HG02798 (cell line): ENCODE measurements at regions not wholly inside any gene's neighbourhood (a gene's known extent, or its start where the extent isn't known, plus 50 kb on each side); places are given as distances from the start of the nearest gene placed in this dataset.

Experiments used
- ATAC-seq: cut with Tn5 transposase; IDR thresholded peaks from one replicate; pipeline ENCODE4 v1.9.1; 2021; ENCODE audit warnings: mild to moderate bottlenecking; ENCODE audit not compliant: unreplicated experiment, poor library complexity

DNA sequence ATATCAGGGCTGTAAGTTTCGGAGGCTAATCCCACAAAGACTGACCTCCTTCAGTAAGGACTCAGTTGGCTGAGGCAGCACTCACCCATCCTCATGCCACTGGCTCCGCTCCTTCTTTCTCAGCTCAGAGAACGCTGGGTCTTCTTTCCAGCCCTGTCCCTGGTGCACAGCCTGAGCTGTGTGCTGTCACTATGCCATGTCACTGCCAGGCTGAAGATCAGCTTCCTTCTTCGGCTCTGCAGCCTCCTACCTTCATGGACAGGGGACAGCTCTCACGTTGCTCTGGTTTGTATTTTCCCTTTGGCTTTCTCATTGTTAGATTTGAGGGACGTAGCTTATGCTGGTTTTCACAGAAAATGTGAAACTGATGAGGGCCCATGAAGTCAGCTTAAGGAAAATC is 437.3 kb downstream of the GLRX3 start:
- no peak for ATAC-seq

DNA sequence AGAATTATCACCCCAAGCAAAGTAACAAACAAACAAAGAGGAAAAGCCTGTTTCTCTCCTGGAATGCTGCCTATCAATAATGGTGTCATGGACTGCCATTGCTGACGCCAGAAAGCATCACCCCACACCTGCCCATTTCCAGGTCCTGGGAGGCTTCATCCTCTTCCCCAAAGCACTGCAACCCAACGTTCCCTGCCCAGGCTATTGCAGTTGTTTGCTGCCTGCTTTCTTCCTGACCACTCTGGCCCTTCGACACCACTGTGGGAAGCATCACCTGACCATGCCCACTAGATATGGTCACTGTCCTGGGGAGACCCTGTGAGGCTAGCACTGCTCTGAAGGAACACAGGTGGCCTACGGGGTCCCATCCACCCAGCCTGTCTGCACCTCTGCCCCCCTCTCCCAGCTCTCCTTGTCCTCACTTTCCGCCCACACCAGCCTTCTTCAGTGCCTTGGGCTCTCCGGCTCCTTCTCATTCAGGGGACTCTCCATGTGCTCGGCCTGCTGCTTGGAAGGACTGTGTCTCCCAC is 439.6 kb downstream of the GLRX3 start:
- no peak for ATAC-seq

DNA sequence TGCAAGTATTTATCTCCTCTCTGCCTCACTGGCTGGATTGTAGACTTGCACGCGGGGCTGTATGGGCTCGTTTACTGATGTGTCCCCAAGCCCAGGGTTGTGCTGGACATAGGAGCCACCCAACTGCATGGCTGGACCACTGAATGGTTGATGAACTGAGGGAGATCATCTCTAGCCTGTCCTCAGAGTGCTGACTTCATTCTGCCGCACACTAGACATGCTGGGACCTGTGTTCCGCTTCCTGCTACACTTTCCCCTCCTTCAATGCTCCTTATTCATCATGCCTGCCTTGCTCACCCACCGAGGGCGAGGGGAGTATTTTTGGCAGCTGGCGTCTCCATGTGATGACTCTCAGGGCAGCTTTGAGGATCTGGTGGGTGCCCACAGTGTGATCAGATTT is 440.2 kb downstream of the GLRX3 start:
- no peak for ATAC-seq

DNA sequence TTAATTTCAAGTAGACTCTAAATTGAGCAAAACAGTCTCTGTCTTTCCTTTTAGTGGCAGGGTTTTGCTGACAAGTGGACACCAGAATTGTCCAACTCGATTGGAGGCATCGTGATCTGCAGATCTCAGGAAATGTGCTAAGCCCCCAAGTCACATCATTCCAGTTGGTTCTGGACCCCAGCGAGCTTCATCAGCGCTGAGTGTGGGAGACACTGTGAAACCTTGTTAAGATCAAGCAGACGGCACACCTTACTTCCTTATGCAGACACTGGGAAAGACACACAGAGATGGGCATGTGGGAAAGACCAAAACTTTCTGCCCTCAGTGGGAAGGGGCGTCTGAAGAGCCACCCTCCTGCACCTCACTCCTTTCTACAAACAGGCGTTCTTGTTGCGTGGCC is 440.8 kb downstream of the GLRX3 start:
- ATAC-seq, result no peak

DNA sequence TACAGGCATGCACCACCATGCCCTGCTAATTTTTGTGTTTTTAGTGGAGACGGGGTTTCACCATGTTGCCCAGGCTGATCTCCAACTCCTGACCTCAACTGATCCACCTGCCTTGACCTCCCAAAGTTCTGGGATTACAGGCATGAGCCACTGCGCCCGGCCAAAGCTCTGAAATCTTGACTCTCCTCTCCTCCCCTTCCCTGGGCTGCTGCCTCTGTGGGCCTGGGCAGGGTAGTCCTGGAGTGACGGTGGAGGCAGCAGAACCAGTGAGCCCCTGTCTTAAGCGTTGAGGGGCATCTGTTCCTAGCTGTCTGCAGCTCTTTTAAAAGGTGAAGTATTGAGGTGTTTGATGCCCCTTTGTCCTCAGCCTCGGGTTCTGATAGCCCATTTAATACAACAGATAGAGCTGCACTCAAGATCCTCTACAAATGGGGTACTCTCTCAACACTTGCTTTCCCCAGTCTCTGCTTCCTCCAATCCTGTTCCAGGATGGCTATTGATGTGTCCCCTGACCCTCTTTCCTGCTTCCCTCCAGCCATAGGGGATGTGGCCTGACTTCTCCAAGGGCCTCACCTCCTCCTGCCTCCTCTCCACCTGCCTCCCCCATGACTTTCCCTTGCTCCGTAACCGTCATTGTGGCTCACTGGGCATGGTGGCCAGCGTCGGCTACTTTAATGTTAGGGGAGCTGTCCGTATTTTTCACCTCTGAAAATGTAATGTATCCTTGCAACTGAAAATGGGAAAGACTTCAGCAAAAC is 442.5 kb downstream of the GLRX3 start:
- no peak for ATAC-seq

DNA sequence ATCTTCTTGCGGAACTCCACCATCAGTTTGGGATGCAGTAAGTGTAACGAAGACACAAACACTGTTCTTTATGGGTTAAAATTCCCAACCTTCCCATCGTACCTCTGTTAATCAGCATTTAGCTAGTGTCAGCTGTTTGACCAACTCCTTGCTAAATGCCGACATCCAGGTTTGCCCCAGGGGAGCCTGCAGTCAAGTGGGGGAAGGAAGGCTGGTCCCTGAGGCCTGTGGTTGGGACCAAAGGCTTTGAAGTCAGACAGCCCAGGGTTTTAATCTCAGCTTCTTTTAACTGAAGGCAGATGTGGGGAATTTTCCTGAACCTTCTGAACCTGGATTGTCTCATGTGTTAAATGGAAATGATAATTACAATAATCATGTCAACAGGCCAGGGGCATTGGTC is 443.7 kb downstream of the GLRX3 start:
- no peak for ATAC-seq

DNA sequence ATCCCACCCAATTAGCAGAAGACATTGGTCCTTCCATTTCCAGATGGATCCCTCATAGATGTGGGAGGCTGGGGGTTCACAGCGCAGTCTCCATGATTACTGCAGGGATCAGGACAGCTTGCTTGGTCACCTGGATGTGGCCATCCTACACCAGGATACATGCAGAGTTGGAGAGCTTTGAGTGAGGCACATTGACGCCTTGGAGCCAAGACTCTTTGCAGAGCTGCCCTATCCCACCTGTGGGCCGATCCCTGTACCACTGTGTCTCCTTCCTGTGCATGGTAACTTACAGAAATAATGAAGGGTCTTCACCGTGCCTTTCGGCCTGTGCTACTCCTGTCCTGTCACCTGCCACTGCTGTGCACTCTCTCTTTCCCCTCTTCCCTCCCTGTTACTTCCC is 444.8 kb downstream of the GLRX3 start:
- no peak for ATAC-seq

DNA sequence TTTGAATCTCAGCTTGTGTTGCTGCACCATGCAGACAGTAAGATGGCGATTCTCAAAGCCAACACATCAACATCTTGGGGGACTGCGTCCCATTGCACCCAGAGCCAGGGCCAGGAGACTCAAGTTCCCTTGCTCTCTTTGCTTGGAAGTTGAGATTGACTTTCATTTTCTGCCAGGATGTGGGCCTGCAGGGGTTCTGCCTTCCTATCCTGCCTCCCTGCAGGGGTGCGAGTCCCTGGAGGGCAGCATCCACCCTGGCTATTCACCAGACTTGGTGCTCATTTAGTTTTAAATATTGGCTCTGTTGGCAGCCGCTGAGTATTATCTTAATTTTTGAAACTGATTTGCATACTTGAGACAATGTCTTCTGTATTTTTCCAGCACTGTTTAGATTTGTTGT is 451.5 kb downstream of the GLRX3 start:
- no peak for ATAC-seq

DNA sequence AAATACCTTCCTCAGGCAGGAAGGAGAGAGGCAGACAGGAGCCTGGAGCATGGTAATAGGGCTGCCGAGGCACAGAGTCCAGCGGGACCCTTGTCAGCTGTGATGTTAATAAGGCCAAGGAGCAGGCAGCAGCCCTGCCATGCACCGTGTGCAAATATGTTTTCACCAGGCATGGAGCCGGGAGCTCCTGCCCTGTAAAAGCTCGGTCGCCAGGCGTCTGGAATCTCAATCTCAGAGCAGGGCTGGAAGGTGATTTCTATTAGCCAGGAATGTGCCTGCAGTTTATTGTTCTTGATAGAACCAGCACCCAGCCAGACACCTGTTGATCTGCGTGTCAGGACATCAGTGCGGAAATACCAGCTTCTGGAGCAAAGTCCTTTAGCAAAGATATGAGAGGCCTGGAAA is 469.8 kb downstream of the GLRX3 start:
- ATAC-seq, result no peak

DNA sequence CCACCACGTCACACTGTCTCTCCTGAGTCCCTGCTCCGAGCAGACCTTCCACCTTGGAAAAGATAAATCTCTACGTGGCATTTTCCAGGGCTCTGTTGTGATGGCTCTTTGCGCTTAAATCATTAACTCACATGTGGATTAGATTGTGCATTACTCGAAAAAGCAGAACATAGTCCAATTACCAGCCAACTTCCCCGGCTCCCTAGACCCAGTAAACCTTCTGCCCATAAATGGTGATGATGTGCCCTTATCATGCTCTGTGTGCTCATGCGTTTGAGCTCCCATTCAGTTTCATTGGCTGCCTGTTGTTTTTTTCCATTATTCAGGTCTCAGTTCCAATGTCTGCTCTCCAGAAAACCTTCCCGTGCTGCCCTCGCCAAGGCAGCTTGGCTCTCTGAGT is 471.2 kb downstream of the GLRX3 start:
- ATAC-seq, result no peak

DNA sequence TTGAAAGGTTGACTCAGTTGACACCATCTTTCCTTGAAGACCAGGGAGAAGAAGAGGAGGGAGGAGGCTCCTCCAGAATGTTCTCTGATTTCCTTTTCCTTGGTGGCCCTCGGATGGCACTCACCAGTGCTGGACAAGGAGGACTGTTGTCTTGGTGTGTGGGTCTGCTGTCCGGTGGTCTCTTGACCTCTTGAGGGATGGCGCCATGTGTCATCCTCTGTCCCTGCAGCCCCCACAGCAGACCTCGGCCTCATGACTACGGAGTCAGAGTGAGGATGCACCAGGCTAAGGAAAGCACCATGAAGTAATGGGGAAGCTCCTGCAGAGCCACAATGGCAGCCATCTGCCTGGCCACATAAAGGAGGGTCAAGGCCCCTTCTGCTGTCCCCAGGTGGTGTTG is 475.0 kb downstream of the GLRX3 start:
- ATAC-seq, result no peak

DNA sequence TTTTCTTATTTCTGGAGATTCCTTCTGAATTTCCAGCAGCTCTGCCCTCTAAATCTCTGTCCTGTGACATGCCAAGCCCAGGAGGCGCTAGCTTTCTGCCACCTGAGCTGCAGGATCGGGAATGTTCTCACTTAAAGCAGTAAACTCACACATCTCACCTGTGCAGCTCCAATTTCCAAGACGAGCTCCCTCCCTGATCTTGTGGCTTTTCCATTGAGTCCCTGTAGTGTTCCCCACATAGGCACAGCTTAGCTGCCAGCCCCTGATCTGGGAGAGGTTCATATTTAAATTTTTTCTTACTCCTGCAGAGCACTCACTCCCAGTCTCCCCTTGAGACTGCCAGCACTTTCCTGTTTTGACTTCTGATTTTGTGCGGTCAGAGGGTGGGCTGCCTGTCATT is 479.3 kb downstream of the GLRX3 start:
- no peak for ATAC-seq

DNA sequence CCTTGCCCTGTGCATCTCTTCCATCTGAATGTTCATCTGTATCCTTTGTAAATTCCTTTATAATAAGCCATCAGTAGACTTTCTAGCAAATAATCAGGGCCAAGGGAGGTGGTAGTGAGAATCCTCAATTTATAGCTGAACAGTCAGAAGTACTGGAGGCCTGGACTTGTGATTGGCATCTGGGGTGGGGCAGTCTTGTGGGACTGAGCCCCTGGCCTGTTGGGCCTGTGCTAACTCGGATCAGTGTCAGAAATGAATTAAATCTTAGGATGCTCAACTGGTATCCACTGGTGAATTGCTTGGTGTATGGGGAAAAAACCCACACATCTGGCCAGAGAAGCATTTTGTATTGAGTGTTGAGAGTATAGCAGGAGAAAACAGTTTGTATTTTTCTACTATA is 481.8 kb downstream of the GLRX3 start:
- ATAC-seq, result no peak

DNA sequence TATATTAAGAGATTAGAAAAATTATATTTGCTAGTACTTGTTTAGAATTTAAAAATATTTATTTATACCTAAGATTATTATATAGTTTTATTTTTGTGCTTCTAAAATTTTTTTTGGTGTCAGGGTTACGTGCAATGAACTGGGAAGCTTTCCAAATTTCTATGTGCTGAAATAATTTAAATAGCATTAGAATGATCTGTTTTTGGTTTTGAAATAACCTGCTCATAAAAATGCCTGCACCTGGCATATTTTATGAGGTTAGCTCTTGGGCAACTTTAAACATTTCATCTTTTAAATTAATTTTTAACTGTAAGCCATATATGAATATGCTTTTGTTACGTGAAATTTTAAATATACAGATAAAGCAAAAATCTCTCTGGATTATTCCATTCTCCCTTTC is 482.5 kb downstream of the GLRX3 start:
- ATAC-seq, result no peak

DNA sequence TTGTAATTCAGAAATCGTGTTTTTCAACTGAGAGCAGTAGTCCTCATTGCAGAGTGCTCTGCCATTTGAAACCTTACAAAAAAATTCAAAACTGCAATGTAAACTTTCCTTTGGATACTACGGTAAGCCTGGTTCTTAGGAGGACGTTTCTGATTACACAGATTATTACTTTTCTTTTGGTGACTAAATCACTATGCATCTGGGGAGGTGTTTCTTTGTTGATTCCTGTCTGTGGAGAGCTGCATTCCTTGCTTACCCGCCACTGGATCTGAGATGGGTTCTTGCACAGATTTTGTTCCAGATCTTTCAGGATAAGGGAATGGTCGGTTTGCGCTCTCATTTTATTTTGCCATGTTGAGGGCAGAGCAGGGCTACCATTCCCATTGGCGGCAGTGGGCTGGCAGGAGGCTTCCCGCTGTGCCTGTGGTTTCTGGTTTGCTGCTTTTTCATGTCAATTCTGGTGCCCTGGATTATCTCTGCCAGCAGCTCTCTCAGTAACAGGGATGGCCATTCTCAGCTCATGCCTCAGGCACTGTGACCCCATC is 485.1 kb downstream of the GLRX3 start:
- no peak for ATAC-seq

DNA sequence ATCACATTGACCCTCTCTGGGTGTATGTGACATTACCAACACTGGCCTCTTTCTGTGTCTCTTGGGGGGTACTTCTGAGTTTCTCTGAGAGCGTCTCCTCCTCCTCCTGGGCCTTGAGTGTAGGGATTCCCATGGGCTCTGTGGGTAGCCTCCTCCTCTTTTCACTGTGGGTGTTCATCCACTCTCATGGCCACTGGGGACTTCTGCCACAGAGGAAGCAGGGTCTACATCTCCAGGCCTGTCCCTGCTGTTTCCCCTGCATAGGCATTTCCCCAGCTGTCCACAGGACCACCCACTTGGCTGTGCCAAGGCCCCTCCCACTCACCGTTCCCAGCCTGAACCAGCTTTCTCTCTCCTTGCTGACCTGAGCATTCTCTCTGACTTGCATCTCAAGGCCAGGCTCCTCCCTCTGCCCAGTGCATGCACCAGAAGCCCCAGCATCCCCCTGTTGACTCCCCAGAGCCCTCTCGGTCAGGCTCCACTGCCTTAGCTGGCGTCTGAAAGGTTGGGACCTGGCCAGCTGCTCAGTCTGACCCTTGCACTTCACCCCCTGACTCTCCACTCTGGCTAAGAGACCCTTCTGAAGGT is 487.6 kb downstream of the GLRX3 start:
- ATAC-seq, result no peak

DNA sequence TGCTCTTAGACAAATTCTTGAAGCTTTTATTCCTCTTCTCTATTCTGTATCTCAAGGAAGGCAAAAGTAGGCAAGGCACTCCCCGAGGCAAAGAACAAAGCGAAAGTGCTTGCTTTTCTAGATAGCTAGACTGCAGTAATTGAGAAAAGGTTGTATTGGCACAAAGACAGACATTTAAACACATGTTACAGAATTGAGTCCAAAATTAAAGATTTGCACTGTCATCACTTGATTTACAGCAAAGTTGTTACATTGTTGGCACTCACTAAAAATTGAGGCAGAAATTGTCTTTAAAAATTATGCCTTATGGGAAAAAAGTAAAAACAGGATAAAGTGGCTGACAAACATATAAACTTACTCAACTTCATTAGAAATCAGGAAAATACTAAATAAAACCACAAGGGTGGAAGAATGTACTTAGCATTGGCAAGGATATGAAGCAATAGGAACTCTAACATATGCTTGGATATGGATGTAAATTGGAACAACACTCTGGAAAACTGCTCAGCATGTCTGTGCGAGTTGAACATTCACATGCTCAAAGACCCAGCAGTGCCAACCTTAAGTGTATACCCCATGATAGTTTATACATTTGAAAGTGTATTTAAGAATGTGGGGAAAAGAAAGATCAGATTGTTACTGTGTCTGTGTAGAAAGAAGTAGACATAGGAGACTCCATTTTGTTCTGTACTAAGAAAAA is 491.3 kb downstream of the GLRX3 start:
- ATAC-seq, result no peak

DNA sequence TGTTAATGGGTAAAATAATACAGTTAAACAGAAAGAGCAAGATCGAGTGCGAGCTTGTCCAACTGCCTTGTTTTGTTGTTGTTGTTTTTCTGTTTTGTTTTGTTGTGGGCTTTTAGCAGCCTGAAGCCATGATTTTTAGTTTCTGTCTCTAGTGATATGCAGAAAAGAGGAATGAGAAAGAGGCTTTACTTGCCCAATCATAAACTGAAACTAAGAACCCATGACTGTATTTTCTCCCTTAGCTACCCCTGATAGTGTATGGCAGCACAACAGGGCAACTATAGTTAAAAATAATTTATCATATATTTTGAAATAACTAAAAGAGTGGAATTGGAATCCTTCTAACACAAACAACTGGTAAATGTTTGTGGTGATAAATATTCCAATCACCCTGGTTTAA is 493.9 kb downstream of the GLRX3 start:
- no peak for ATAC-seq

DNA sequence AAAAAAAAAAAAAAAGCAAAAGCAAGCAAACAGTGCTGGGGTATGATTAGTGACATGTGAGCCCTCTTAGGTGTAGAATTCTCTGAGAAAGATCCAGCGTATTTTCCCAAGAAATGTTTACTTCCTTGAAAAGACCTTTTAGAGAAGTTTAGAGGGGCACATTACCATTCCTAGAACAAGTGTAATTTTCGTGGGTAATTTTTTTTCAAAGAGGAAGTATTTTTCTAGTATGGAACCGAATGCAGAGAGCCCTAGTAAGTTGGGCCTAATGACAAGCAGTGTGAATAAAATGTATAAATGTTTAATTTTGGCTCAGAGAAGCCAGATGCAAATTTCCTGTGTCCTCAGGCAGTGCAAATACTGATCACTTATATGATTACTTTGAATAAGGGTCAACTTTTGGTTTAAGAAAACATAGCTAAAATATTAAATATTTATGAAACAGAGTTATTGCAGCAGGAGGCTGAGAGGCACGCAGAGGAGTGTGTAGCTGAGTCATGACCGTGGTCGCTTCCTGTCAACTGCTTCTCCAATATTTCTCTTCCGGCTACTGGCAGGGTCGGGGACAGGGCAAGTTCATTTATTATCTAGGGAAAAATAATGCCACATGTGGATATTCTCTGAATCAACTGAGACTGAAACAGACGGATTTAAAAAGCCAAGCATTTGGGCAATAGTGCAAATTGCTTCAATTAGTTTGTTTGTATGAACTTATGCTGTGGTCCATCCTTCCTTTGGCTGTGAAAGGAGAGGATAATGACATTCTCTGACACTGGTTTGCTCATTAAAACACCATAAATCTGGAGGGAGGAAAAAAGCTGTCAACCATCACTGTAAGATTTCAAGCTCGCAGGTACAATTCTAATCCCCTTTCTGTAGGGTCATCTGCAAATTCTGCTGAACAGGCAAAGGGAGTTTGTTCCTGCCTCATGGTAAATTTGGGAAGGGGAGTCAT is 495.2 kb downstream of the GLRX3 start:
- no peak for ATAC-seq

DNA sequence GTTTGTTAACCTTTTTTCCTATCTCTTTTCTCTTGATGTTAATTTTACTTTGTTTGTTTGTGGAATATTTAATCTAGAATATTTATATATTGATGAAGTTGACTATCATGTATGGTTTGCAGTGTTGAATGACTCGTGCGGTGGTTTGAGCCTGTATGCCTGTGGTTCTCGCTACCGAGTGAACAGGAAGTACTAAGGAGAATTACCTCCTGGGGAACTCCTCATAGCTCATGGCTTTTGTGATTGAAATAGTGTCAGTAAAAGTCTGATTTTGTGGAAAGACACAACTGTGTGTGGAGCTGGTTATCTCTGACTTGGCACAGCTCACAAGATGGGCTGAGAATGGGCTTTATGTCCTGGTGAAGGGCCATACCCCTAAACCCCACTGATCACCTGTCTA is 498.6 kb downstream of the GLRX3 start:
- no peak for ATAC-seq
